ENCODE measurements at regions not wholly inside any gene's neighbourhood (a gene's known extent, or its start where the extent isn't known, plus 50 kb on each side); places are given as distances from the start of the nearest gene placed in this dataset.

DNA sequence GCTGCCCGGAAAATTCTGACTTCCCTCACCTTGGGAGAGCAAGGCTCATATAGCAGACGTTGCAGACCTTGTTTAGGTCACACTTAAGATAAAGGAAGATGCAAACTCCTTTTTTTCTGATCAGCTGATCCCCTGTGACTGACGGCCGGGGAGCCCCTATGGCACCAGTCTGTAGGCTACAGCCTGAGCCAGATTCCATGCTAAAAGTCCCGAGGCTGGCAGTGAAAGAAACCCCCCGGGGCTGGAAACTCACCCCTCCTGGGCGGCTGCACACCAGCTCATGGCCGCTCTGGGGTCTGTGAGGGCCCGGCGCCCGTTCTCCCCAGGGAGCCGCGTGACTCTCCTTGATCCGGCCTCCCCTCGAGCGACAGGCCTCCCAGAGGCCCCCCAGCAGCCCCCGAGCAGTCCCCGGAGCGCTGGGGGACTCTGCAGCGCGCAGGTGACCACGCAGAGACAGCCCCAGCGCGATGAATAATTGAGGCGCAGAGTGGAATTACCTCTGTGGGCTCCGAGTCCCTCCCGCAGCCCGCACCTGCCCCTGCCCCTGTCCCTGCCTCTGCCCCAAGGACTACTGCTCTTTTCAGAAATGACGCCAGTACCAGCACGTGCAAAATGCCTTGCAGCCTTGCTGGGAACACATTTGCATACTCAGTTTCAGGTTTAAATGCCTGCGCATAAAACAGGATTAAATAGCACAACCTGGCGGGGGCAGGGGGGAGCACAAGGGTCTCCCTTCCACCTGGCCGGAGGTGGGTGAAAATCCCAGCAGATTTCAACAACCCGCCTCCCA is 62.6 kb upstream of the CLDN14 start:
- Histone ChIP-seq H3K36me3 (ENCODE audit: control insufficient read depth in 2 of 2, extremely low read depth in 1 of 2, insufficient read depth in 2 of 2, low read length in 2 of 2) (no peaks in the 10 kb centered on the region), H3K4me2 (ENCODE audit: control insufficient read depth, extremely low read depth, insufficient read depth, low read depth, low read length) (no peak overlapping the region), H3K4me3 (ENCODE audit: control insufficient read depth in 2 of 3, extremely low read depth in 1 of 3, insufficient read depth in 2 of 3, low read depth in 1 of 3, low read length in 3 of 3) (no peak overlapping the region), H4K20me1 (ENCODE audit: control insufficient read depth, extremely low read depth, insufficient read depth, low read length) (no peaks in the 10 kb centered on the region), H3K79me2 (ENCODE audit: control insufficient read depth, insufficient read depth, low read length) (no peaks in the 10 kb centered on the region), H3K4me1 (ENCODE audit: control insufficient read depth, extremely low read depth, insufficient read depth, low read length) (no peaks in the 10 kb centered on the region), H2AFZ (ENCODE audit: control insufficient read depth, low read length) (no peak overlapping the region), H3K9me1 (ENCODE audit: control insufficient read depth, extremely low read depth, insufficient read depth, low read length) (no peaks in the 10 kb centered on the region), H3K27me3 (ENCODE audit: control insufficient read depth, extremely low read depth, insufficient read depth, low read length) (peaks cover 40% of the 10 kb centered on the region), H3K9me3 (ENCODE audit: control insufficient read depth, low read depth, low read length) (no peaks in the 10 kb centered on the region), H3K27ac (ENCODE audit: control insufficient read depth, insufficient read depth, low read length) (no peak overlapping the region), H3K9ac (ENCODE audit: control insufficient read depth, extremely low read depth, insufficient read depth, low read length) (no peak overlapping the region)
- dilution Hi-C loops (cut with MboI; ENCODE audit: extremely low pct_ligation_motif_present, low sequenced_read_pairs): no loop called here
- no peak for FAIRE-seq
- TF ChIP-seq, protein P1, sequence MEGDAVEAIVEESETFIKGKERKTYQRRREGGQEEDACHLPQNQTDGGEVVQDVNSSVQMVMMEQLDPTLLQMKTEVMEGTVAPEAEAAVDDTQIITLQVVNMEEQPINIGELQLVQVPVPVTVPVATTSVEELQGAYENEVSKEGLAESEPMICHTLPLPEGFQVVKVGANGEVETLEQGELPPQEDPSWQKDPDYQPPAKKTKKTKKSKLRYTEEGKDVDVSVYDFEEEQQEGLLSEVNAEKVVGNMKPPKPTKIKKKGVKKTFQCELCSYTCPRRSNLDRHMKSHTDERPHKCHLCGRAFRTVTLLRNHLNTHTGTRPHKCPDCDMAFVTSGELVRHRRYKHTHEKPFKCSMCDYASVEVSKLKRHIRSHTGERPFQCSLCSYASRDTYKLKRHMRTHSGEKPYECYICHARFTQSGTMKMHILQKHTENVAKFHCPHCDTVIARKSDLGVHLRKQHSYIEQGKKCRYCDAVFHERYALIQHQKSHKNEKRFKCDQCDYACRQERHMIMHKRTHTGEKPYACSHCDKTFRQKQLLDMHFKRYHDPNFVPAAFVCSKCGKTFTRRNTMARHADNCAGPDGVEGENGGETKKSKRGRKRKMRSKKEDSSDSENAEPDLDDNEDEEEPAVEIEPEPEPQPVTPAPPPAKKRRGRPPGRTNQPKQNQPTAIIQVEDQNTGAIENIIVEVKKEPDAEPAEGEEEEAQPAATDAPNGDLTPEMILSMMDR (optimal IDR thresholded peaks at IDR 0.05 in 1 of 3, IDR thresholded peaks at IDR 0.05 in 1 of 3, conservative IDR thresholded peaks at IDR 0.05 in 1 of 3; ENCODE audit: extremely low read depth in 1 of 3, insufficient read depth in 2 of 3, low read length in 3 of 3): peak in 2 of 3 experiments; percentile 12 to 15
- peak; percentile 50 for TF ChIP-seq EZH2 (IDR thresholded peaks at IDR 0.05; ENCODE audit: low read length)
- DNase-seq (ENCODE audit: low read depth, low spot score): no peak

DNA sequence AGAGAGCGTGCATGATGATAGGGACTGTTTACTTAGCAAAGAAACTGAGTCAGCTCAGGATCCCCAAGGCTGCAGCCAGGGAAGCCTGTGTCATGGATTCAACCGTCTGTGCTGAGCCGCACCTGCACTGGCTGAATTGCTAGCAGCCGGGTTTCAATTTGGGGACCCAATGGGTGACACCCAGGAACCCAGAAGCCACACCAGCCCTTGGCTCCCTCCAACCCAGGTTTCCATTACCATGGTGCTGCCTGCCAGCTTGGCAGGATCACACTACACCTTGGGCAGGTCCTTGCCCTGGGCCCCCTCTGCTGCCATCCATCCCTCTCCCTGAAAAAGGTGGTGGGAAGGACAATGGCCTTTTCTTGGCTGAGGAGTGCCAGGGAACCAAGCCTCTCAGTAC is 64.0 kb upstream of the CLDN14 start:
- no peak for FAIRE-seq

More for the DNA sequence above, 64.0 kb upstream of the CLDN14 start:
- Histone ChIP-seq H3K36me3 (ENCODE audit: control insufficient read depth in 2 of 2, extremely low read depth in 1 of 2, insufficient read depth in 2 of 2, low read length in 2 of 2) (no peaks in the 10 kb centered on the region), H3K9ac (ENCODE audit: control insufficient read depth, extremely low read depth, insufficient read depth, low read length) (no peak overlapping the region), H3K27ac (ENCODE audit: control insufficient read depth, insufficient read depth, low read length) (no peak overlapping the region), H3K4me2 (ENCODE audit: control insufficient read depth, extremely low read depth, insufficient read depth, low read depth, low read length) (no peak overlapping the region), H4K20me1 (ENCODE audit: control insufficient read depth, extremely low read depth, insufficient read depth, low read length) (no peaks in the 10 kb centered on the region), H2AFZ (ENCODE audit: control insufficient read depth, low read length) (no peak overlapping the region), H3K4me3 (ENCODE audit: control insufficient read depth in 2 of 3, extremely low read depth in 1 of 3, insufficient read depth in 2 of 3, low read depth in 1 of 3, low read length in 3 of 3) (no peak overlapping the region), H3K9me3 (ENCODE audit: control insufficient read depth, low read depth, low read length) (no peaks in the 10 kb centered on the region), H3K79me2 (ENCODE audit: control insufficient read depth, insufficient read depth, low read length) (no peaks in the 10 kb centered on the region), H3K27me3 (ENCODE audit: control insufficient read depth, extremely low read depth, insufficient read depth, low read length) (peaks cover 43% of the 10 kb centered on the region), H3K9me1 (ENCODE audit: control insufficient read depth, extremely low read depth, insufficient read depth, low read length) (no peaks in the 10 kb centered on the region), H3K4me1 (ENCODE audit: control insufficient read depth, extremely low read depth, insufficient read depth, low read length) (no peaks in the 10 kb centered on the region)
- TF ChIP-seq, protein P1 (optimal IDR thresholded peaks at IDR 0.05 in 1 of 3, IDR thresholded peaks at IDR 0.05 in 1 of 3, conservative IDR thresholded peaks at IDR 0.05 in 1 of 3; ENCODE audit: extremely low read depth in 1 of 3, insufficient read depth in 2 of 3, low read length in 3 of 3): no peak
- no peak for TF ChIP-seq EZH2 (IDR thresholded peaks at IDR 0.05; ENCODE audit: low read length)
- dilution Hi-C loops (cut with MboI; ENCODE audit: extremely low pct_ligation_motif_present, low sequenced_read_pairs): no loop called here
- DNase-seq (ENCODE audit: low read depth, low spot score): no peak

Data from keratinocyte (primary cell).